H1 (cell line): ENCODE measurements at regions not wholly inside any gene's neighbourhood (a gene's known extent, or its start where the extent isn't known, plus 50 kb on each side); places are given as distances from the start of the nearest gene placed in this dataset.

Experiments
- CTCF ChIA-PET: fragments of 300-600 bp; sonication (Branson Sonifier 250); formaldehyde crosslinking; loops from one replicate; lab custom pipeline; 2021; ENCODE audit not compliant: partially characterized antibody; lab: Charles Lee
- POLR2A ChIA-PET: fragments of 300-600 bp; sonication (Branson Sonifier 250); formaldehyde crosslinking; loops from one replicate; lab custom pipeline; 2021; ENCODE audit warnings: inconsistent platforms; ENCODE audit not compliant: partially characterized antibody; lab: Charles Lee
- DNase-seq, 2 experiments: peaks; one replicate each; pipeline versions ENCODE4 v3.0.0 to v3.0.0-alpha.2; 2010 to 2022; ENCODE audit warnings: low spot score in 2 of 2, low read depth in 1 of 2, mixed read lengths in 1 of 2
- FAIRE-seq: peaks from 2 replicates; lab custom pipeline; 2011; peaks lifted over from hg19 to GRCh38; lab: Jason Lieb, UNC
- H2AFZ ChIP-seq: 2 replicates; pipeline ENCODE4 v1.8.1; 2012; ENCODE audit warnings: low read length, inconsistent platforms
- H2AK5ac ChIP-seq: 2 replicates; pipeline ENCODE4 v1.6.1; 2013; ENCODE audit warnings: low read depth, low read length
- H2BK120ac ChIP-seq: replicated peaks from 2 replicates; pipeline ENCODE3; 2013; ENCODE audit warnings: low read depth, low read length, inconsistent platforms
- H2BK12ac ChIP-seq: 2 replicates; pipeline ENCODE4 v1.6.1; 2013; ENCODE audit warnings: low read depth, low read length
- H2BK15ac ChIP-seq: 2 replicates; pipeline ENCODE4 v1.6.1; 2013; ENCODE audit warnings: low read length
- H2BK20ac ChIP-seq: 2 replicates; pipeline ENCODE4 v1.6.1; 2013; ENCODE audit warnings: low read length
- H2BK5ac ChIP-seq: 2 replicates; pipeline ENCODE4 v1.6.1; 2013; ENCODE audit warnings: low read depth, low read length
- H3K14ac ChIP-seq: 2 replicates; pipeline ENCODE4 v1.6.1; 2013; ENCODE audit warnings: inconsistent platforms; ENCODE audit not compliant: insufficient read length
- H3K18ac ChIP-seq: 2 replicates; pipeline ENCODE4 v1.6.1; 2013; ENCODE audit warnings: low read length; ENCODE audit errors: extremely low read depth
- H3K23ac ChIP-seq: 2 replicates; pipeline ENCODE4 v1.6.1; 2013; ENCODE audit warnings: inconsistent platforms; ENCODE audit not compliant: insufficient read length
- H3K23me2 ChIP-seq: 2 replicates; pipeline ENCODE4 v1.6.1; 2013; ENCODE audit warnings: low read depth, low read length
- H3K27ac ChIP-seq: 2 replicates; pipeline ENCODE4 v1.6.1; 2011; ENCODE audit warnings: low read depth, low read length, inconsistent platforms
- H3K27me3 ChIP-seq, 4 experiments: replicated peaks in 1 of 4; 1 replicate in 1 of 4; 2 replicates in 3 of 4; pipeline versions ENCODE4 v1.6.1 to v1.8.1; 2011 to 2013; ENCODE audit warnings: low read length in 3 of 4, mild to moderate bottlenecking in 3 of 4, inconsistent platforms in 2 of 4, mixed read lengths in 2 of 4, moderate library complexity in 1 of 4; ENCODE audit not compliant: control insufficient read depth in 3 of 4, insufficient read depth in 3 of 4; ENCODE audit errors: extremely low read depth in 1 of 4
- H3K36me3 ChIP-seq, 4 experiments: 2 replicates each; pipeline versions ENCODE4 v1.6.1 to v1.8.1; 2011 to 2013; ENCODE audit warnings: mild to moderate bottlenecking in 4 of 4, low read length in 3 of 4, moderate library complexity in 2 of 4, control low read depth in 1 of 4, inconsistent platforms in 1 of 4; ENCODE audit not compliant: insufficient read depth in 4 of 4, control insufficient read depth in 2 of 4
- H3K4ac ChIP-seq: replicated peaks from 2 replicates; pipeline ENCODE3; 2013; ENCODE audit warnings: low read length, low read depth, mixed read lengths, inconsistent platforms; ENCODE audit not compliant: insufficient read length
- H3K4me1 ChIP-seq, 4 experiments: replicated peaks in 1 of 4; 1 replicate in 1 of 4; 2 replicates in 3 of 4; pipeline versions ENCODE4 v1.6.1 to v1.8.1; 2011 to 2013; ENCODE audit warnings: low read length in 3 of 4, inconsistent platforms in 2 of 4, mixed read lengths in 1 of 4; ENCODE audit not compliant: insufficient read depth in 4 of 4, control insufficient read depth in 3 of 4
- H3K4me2 ChIP-seq, 2 experiments: 2 replicates each; pipeline versions ENCODE4 v1.6.1 to v1.8.1; 2011 to 2013; ENCODE audit warnings: low read depth in 2 of 2, low read length in 2 of 2, control low read depth in 1 of 2, inconsistent platforms in 1 of 2, mild to moderate bottlenecking in 1 of 2; ENCODE audit not compliant: insufficient read depth in 1 of 2
- H3K4me3 ChIP-seq, 4 experiments: fragments of 200-600, 300-600 bp in 1 of 4; sonication (generic), shearing (Covaris generic), sonication (Bioruptor Twin) in 1 of 4; 2 replicates each; pipeline versions ENCODE4 v1.5.1 to v1.8.1; 2011 to 2016; ENCODE audit warnings: low read length in 4 of 4, low read depth in 3 of 4, control low read depth in 2 of 4, inconsistent platforms in 2 of 4, mild to moderate bottlenecking in 2 of 4, mixed read lengths in 1 of 4, moderate library complexity in 1 of 4; ENCODE audit not compliant: insufficient read depth in 2 of 4; ENCODE audit errors: extremely low read depth in 1 of 4
- H3K56ac ChIP-seq: replicated peaks from 2 replicates; pipeline ENCODE3; 2013; ENCODE audit warnings: low read depth, mild to moderate bottlenecking, mixed read lengths, low read length, inconsistent platforms; ENCODE audit not compliant: insufficient read length
- H3K79me1 ChIP-seq: 2 replicates; pipeline ENCODE4 v1.6.1; 2013; ENCODE audit warnings: low read depth, low read length, control low read depth
- H3K79me2 ChIP-seq, 2 experiments: 2 replicates each; pipeline versions ENCODE4 v1.6.1 to v1.8.1; 2012 to 2013; ENCODE audit warnings: low read length in 2 of 2, mild to moderate bottlenecking in 2 of 2, inconsistent platforms in 1 of 2; ENCODE audit not compliant: insufficient read depth in 2 of 2, control insufficient read depth in 1 of 2
- H3K9ac ChIP-seq, 4 experiments: replicated peaks in 1 of 4; 1 replicate in 1 of 4; 2 replicates in 3 of 4; pipeline versions ENCODE4 v1.6.1 to v1.8.1; 2011 to 2013; ENCODE audit warnings: low read depth in 3 of 4, low read length in 3 of 4, control low read depth in 2 of 4, mild to moderate bottlenecking in 2 of 4, moderate library complexity in 2 of 4, inconsistent platforms in 1 of 4; ENCODE audit errors: extremely low read depth in 1 of 4
- H3K9me3 ChIP-seq, 2 experiments: 2 replicates each; pipeline versions ENCODE4 v1.6.1 to v1.8.1; 2012 to 2013; ENCODE audit warnings: mild to moderate bottlenecking in 2 of 2, moderate library complexity in 2 of 2, control low read depth in 1 of 2, inconsistent platforms in 1 of 2, low read depth in 1 of 2, low read length in 1 of 2, mixed read lengths in 1 of 2; ENCODE audit not compliant: insufficient read depth in 2 of 2
- H4K20me1 ChIP-seq, 2 experiments: replicated peaks in 1 of 2; 2 replicates each; pipeline versions ENCODE3 to v1.8.1; 2011 to 2013; ENCODE audit warnings: inconsistent platforms in 2 of 2, low read length in 2 of 2, mild to moderate bottlenecking in 1 of 2; ENCODE audit not compliant: insufficient read depth in 2 of 2, control insufficient read depth in 1 of 2
- H4K5ac ChIP-seq: 2 replicates; pipeline ENCODE4 v1.6.1; 2013; ENCODE audit warnings: low read length, low read depth, mixed read lengths, inconsistent platforms; ENCODE audit not compliant: insufficient read length
- H4K8ac ChIP-seq: 2 replicates; pipeline ENCODE4 v1.8.0; 2013; ENCODE audit warnings: mild to moderate bottlenecking, moderate library complexity, low read length, inconsistent platforms; ENCODE audit not compliant: insufficient read depth; ENCODE audit errors: extremely low read depth
- H4K91ac ChIP-seq: replicated peaks from 2 replicates; pipeline ENCODE3; 2013; ENCODE audit warnings: low read length, mixed read lengths, inconsistent platforms; ENCODE audit not compliant: insufficient read length
- BCL11A ChIP-seq, 2 experiments: IDR thresholded peaks; one replicate each; pipeline ENCODE4 v1.6.1; 2011; ENCODE audit warnings: low read depth in 2 of 2, low read length in 2 of 2, mild to moderate bottlenecking in 2 of 2
- CBX8 ChIP-seq: fragments of 300-800, 300-1000 bp; sonication (generic); IDR thresholded peaks from 2 replicates; pipeline ENCODE4 v1.7.1; 2016; ENCODE audit warnings: low read depth, low read length, borderline replicate concordance
- GTF2F1 ChIP-seq: IDR thresholded peaks from 2 replicates; pipeline ENCODE4 v1.6.1; 2012; ENCODE audit warnings: low read depth, low read length, improper control_type of control experiment, borderline replicate concordance
- SAP30 ChIP-seq: fragments of 300-600 bp; sonication (generic); IDR thresholded peaks from 2 replicates; pipeline ENCODE4 v1.7.1; 2012; ENCODE audit warnings: low read length, moderate library complexity, mild to moderate bottlenecking, inconsistent platforms; ENCODE audit not compliant: insufficient read depth, insufficient replicate concordance
- SIX5 ChIP-seq: IDR thresholded peaks from 2 replicates; pipeline ENCODE4 v1.6.1; 2011; ENCODE audit warnings: mild to moderate bottlenecking, low read depth, low read length
- SP2 ChIP-seq: IDR thresholded peaks from 2 replicates; pipeline ENCODE4 v1.6.1; 2012; ENCODE audit warnings: mild to moderate bottlenecking, low read length, inconsistent platforms
- WGBS, 2 experiments: shearing (Covaris generic) in 1 of 2; methylation state at CpG; one replicate each; pipeline versions ENCODE4 v1.1.6 to v1.1.7; 2013 to 2015; ENCODE audit warnings: low lambda C conversion rate in 2 of 2, mixed read lengths in 2 of 2, inconsistent platforms in 1 of 2, low coverage in 1 of 2, missing lambda C conversion rate in 1 of 2; ENCODE audit not compliant: insufficient replicate concordance in 2 of 2, insufficient coverage in 1 of 2, insufficient read length in 1 of 2; ENCODE audit errors: extremely low coverage in 1 of 2, missing lambda C conversion rate in 1 of 2; 5-methylcytosine and 5-hydroxymethylcytosine counted together

DNA sequence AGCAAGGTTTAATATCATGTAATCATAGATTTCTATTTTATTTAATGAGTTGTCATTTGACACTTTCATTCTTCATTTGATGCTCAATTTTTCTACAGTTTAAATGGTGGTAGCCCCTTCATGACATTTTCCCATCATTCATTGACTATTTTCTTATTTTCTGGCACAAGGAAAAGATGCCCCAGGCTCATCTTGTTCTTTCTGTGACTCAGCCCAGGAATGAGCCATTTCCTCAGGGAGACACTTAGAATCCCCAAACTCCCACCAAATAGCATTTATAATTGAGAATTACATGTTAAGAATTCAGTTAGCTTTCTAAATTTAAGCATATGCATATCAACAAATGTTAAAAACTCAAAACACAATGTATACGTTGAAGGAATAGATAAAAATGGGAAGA lies 222.3 kb downstream of the KIF20B start:
- CTCF ChIA-PET = no interaction called here
- Histone ChIP-seq H3K79me2 (no peaks in the 10 kb centered on the region), H4K8ac (no peak overlapping the region), H3K23me2 (no peaks in the 10 kb centered on the region; the same call in 1 of the 2 replicates), H2BK15ac (no peak overlapping the region), H3K4ac (no peak overlapping the region), H2AFZ (no peak overlapping the region), H3K23ac (no peak overlapping the region), H3K4me2 (no peak overlapping the region), H4K5ac (no peak overlapping the region), H3K36me3 (no peaks in the 10 kb centered on the region), H4K91ac (no peak overlapping the region), H3K18ac (no peak overlapping the region), H2BK120ac (no peak overlapping the region), H3K9ac (no peak overlapping the region), H3K4me1 (no peaks in the 10 kb centered on the region), H3K56ac (no peak overlapping the region), H3K79me1 (no peaks in the 10 kb centered on the region), H3K4me3 (no peak overlapping the region), H2BK20ac (no peak overlapping the region), H2AK5ac (no peak overlapping the region), H2BK12ac (no peak overlapping the region), H3K27me3 (no peaks in the 10 kb centered on the region), H3K9me3 (no peaks in the 10 kb centered on the region), H2BK5ac (no peak overlapping the region), H3K14ac (no peak overlapping the region), H3K27ac (no peak overlapping the region), H4K20me1 (no peaks in the 10 kb centered on the region)
- FAIRE-seq (no peak), DNase-seq (no peak)
- POLR2A ChIA-PET = no interaction called here
- TF ChIP-seq SAP30 = no peak
- TF ChIP-seq SIX5 = no peak
- no peak for TF ChIP-seq CBX8
- TF ChIP-seq SP2 = no peak
- TF ChIP-seq GTF2F1 = no peak
- TF ChIP-seq BCL11A (IDR thresholded peaks at IDR 0.05; ENCODE audit: low read depth in 2 of 2, low read length in 2 of 2) = no peak
- 91% methylated on average over 1 of the region's 1 CpG; no CpG with 5 or more reads in 1 of the 2 experiments for WGBS, 2 experiments
